ENCODE measurements at regions not wholly inside any gene's neighbourhood (a gene's known extent, or its start where the extent isn't known, plus 50 kb on each side); places are given as distances from the start of the nearest gene placed in this dataset.

DNA sequence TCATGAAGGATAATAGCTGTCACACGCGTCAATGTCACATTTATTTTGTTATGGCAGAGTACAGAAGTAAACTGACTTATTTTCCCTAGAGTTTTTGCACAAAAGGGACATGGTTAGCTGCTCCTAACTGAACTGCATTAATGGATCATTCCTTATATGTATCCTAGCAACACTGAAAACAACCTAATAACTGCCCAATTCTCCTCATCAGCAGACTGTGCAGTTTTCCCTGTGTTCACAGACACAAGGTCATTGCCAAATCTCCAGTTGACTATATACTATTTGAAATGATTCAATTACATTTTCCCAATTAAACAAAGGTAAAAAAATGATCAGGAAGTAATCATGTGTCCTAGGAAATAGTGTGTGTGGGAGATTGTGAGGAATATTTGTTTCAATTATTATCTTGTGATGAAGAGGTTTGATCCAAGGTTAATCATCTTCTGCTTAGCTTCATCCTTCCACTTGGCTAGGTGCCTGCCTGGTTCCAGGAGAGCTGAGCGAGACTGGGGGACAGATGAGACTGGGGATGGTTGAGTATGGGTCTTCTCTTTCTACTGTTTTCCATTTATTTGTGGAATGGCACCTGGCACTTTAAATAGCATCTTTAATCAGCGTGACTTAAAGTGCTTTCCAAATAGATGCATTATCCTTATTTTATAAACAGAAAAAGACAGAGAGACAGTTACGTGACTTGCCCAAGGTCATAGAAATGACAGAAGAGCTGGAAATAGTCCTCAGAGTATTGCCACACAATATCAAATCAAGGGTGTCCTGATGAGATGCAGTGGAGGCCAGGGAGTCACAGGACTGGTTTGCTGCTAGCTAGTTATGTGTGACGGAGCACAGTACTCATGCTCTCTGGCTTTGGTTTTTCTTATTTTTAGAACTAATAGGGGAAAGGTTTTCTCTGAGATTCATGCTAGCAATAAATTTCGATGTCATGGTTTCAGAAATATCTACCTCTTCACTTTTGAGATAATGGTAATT is 335.6 kb downstream of the PIK3C3 start:
- H3K79me1 ChIP-seq (ENCODE audit: low read depth, low read length), result no peaks in the 10 kb centered on the region
- WGBS, 2 donors (ENCODE audit: extremely low coverage in 2 of 2, insufficient read length in 2 of 2, insufficient replicate concordance in 1 of 2), result no CpG with 5 or more reads among the region's 7 CpGs
- H3K18ac ChIP-seq (ENCODE audit: low read length), result no peak overlapping the region
- H4K91ac ChIP-seq (ENCODE audit: low read depth, low read length, poor library complexity), result no peak overlapping the region
- H3K4ac ChIP-seq (ENCODE audit: low read length), result no peak overlapping the region
- no peak overlapping the region for H3K23ac ChIP-seq (ENCODE audit: low read depth, low read length, poor library complexity)
- H2AK5ac ChIP-seq (ENCODE audit: low read depth, low read length), result no peak overlapping the region
- no peak overlapping the region for H2BK5ac ChIP-seq (ENCODE audit: low read length)
- no peak overlapping the region for H2BK12ac ChIP-seq (ENCODE audit: low read length)
- DNase-seq (ENCODE audit: low spot score), result no peak
- no peak overlapping the region for H4K8ac ChIP-seq (ENCODE audit: low read depth, low read length)
- H2BK15ac ChIP-seq (ENCODE audit: low read length), result no peak overlapping the region
- no peak overlapping the region for H2BK120ac ChIP-seq (ENCODE audit: low read depth, low read length)
- H3K27me3 ChIP-seq (ENCODE audit: control insufficient read depth in 3 of 3, insufficient read depth in 3 of 3, low read depth in 1 of 3, low read length in 3 of 3), result no peaks in the 10 kb centered on the region
- no peak overlapping the region for H3K4me2 ChIP-seq (ENCODE audit: insufficient read depth, low read length, poor library complexity, severe bottlenecking)
- H3K27ac ChIP-seq (replicated peaks; ENCODE audit: low read length), result no peak overlapping the region
- no peak overlapping the region for H3K4me3 ChIP-seq (ENCODE audit: low read length in 2 of 2)
- no peaks in the 10 kb centered on the region for H3K36me3 ChIP-seq (replicated peaks in 1 of 2; ENCODE audit: control insufficient read depth in 2 of 2, insufficient read depth in 2 of 2, low read length in 2 of 2)
- H3K9ac ChIP-seq (ENCODE audit: low read depth, low read length, poor library complexity), result no peak overlapping the region
- peaks cover 0 to 4% of the 10 kb centered on the region in 2 donors for H3K4me1 ChIP-seq (ENCODE audit: control insufficient read depth in 2 of 2, insufficient read depth in 1 of 2, low read depth in 1 of 2, low read length in 2 of 2)
- no peak overlapping the region for H2AFZ ChIP-seq (ENCODE audit: low read length)
- H3K9me3 ChIP-seq (replicated peaks in 1 of 2; ENCODE audit: control insufficient read depth in 2 of 2, insufficient read depth in 1 of 2, low read depth in 1 of 2, low read length in 2 of 2), result peaks cover 0 to 3% of the 10 kb centered on the region in 2 donors
- H3K14ac ChIP-seq (ENCODE audit: low read length), result no peak overlapping the region

DNA sequence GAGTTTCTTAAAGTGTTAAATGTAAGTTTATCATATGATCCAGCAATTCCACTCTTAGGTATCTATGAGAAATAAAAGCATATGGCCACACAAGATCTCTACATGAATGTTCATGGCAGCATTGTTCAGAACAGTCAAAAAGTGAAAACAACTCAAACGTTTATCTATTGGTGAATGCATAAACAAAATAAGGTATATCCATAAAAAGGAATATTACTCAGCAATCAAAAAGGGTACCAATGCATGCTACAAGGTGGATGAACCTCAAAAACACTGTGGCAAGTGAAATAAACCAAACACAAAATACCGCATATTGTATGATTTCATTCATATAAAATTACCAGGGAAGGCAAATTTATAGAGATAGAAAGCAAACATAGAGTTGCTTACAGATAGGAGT is 337.6 kb downstream of the PIK3C3 start:
- H2BK12ac ChIP-seq (ENCODE audit: low read length), result no peak overlapping the region
- H3K36me3 ChIP-seq (replicated peaks in 1 of 2; ENCODE audit: control insufficient read depth in 2 of 2, insufficient read depth in 2 of 2, low read length in 2 of 2), result no peaks in the 10 kb centered on the region
- no peak overlapping the region for H2AFZ ChIP-seq (ENCODE audit: low read length)
- no peaks in the 10 kb centered on the region for H3K79me1 ChIP-seq (ENCODE audit: low read depth, low read length)
- H3K14ac ChIP-seq (ENCODE audit: low read length), result no peak overlapping the region
- no peak overlapping the region for H4K8ac ChIP-seq (ENCODE audit: low read depth, low read length)
- H3K4me1 ChIP-seq (ENCODE audit: control insufficient read depth in 2 of 2, insufficient read depth in 1 of 2, low read depth in 1 of 2, low read length in 2 of 2), result peaks cover 0 to 4% of the 10 kb centered on the region in 2 donors
- no peak overlapping the region for H2AK5ac ChIP-seq (ENCODE audit: low read depth, low read length)
- H3K4ac ChIP-seq (ENCODE audit: low read length), result no peak overlapping the region
- H3K4me2 ChIP-seq (ENCODE audit: insufficient read depth, low read length, poor library complexity, severe bottlenecking), result no peak overlapping the region
- H4K91ac ChIP-seq (ENCODE audit: low read depth, low read length, poor library complexity), result no peak overlapping the region
- no peak overlapping the region for H3K18ac ChIP-seq (ENCODE audit: low read length)
- no peak overlapping the region for H2BK120ac ChIP-seq (ENCODE audit: low read depth, low read length)
- no peaks in the 10 kb centered on the region for H3K27me3 ChIP-seq (ENCODE audit: control insufficient read depth in 3 of 3, insufficient read depth in 3 of 3, low read depth in 1 of 3, low read length in 3 of 3)
- no peak overlapping the region for H3K27ac ChIP-seq (replicated peaks; ENCODE audit: low read length)
- no CpG with 5 or more reads among the region's 2 CpGs for WGBS, 2 donors (ENCODE audit: extremely low coverage in 2 of 2, insufficient read length in 2 of 2, insufficient replicate concordance in 1 of 2)
- no peak overlapping the region for H3K4me3 ChIP-seq (ENCODE audit: low read length in 2 of 2)
- peaks cover 0 to 3% of the 10 kb centered on the region in 2 donors for H3K9me3 ChIP-seq (replicated peaks in 1 of 2; ENCODE audit: control insufficient read depth in 2 of 2, insufficient read depth in 1 of 2, low read depth in 1 of 2, low read length in 2 of 2)
- no peak overlapping the region for H2BK5ac ChIP-seq (ENCODE audit: low read length)
- DNase-seq (ENCODE audit: low spot score), result no peak
- H3K23ac ChIP-seq (ENCODE audit: low read depth, low read length, poor library complexity), result no peak overlapping the region
- H2BK15ac ChIP-seq (ENCODE audit: low read length), result no peak overlapping the region
- H3K9ac ChIP-seq (ENCODE audit: low read depth, low read length, poor library complexity), result no peak overlapping the region

DNA sequence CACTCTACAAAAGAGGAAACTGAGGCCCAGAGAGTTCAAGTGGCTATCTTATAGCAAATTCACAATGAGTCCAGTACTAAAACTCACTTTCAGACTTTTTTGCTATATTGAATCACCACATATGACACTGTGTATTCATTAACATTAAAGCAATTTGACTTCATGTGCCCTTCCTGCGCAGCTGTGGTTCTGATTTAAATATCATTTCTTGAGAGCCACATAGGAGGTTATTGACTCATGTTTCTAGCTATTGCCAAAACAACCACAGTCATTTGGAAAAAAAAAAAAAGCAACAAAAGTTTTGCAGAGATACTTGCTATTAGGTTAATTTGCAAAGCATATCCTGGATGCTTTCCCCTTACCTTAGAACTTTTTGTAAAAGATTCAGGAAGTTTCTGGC is 341.2 kb downstream of the PIK3C3 start:
- Histone ChIP-seq H3K4me3 (ENCODE audit: low read length in 2 of 2) (no peak overlapping the region), H3K27me3 (ENCODE audit: control insufficient read depth in 3 of 3, insufficient read depth in 3 of 3, low read depth in 1 of 3, low read length in 3 of 3) (no peaks in the 10 kb centered on the region), H3K79me1 (ENCODE audit: low read depth, low read length) (no peaks in the 10 kb centered on the region), H3K36me3 (replicated peaks in 1 of 2; ENCODE audit: control insufficient read depth in 2 of 2, insufficient read depth in 2 of 2, low read length in 2 of 2) (no peaks in the 10 kb centered on the region), H4K91ac (ENCODE audit: low read depth, low read length, poor library complexity) (no peak overlapping the region), H2AK5ac (ENCODE audit: low read depth, low read length) (no peak overlapping the region), H3K4me1 (ENCODE audit: control insufficient read depth in 2 of 2, insufficient read depth in 1 of 2, low read depth in 1 of 2, low read length in 2 of 2) (no peaks in the 10 kb centered on the region), H3K4me2 (ENCODE audit: insufficient read depth, low read length, poor library complexity, severe bottlenecking) (no peak overlapping the region), H3K14ac (ENCODE audit: low read length) (no peak overlapping the region), H3K18ac (ENCODE audit: low read length) (no peak overlapping the region), H2AFZ (ENCODE audit: low read length) (no peak overlapping the region), H2BK5ac (ENCODE audit: low read length) (no peak overlapping the region), H2BK12ac (ENCODE audit: low read length) (no peak overlapping the region), H3K9me3 (replicated peaks in 1 of 2; ENCODE audit: control insufficient read depth in 2 of 2, insufficient read depth in 1 of 2, low read depth in 1 of 2, low read length in 2 of 2) (peaks cover 0 to 3% of the 10 kb centered on the region in 2 donors), H2BK15ac (ENCODE audit: low read length) (no peak overlapping the region), H3K4ac (ENCODE audit: low read length) (no peak overlapping the region), H3K9ac (ENCODE audit: low read depth, low read length, poor library complexity) (no peak overlapping the region), H3K23ac (ENCODE audit: low read depth, low read length, poor library complexity) (no peak overlapping the region), H2BK120ac (ENCODE audit: low read depth, low read length) (no peak overlapping the region), H4K8ac (ENCODE audit: low read depth, low read length) (no peak overlapping the region), H3K27ac (replicated peaks; ENCODE audit: low read length) (no peak overlapping the region)
- no peak for DNase-seq (ENCODE audit: low spot score)
- no CpG with 5 or more reads among the region's 1 CpG for WGBS, 2 donors (ENCODE audit: extremely low coverage in 2 of 2, insufficient read length in 2 of 2, insufficient replicate concordance in 1 of 2)

DNA sequence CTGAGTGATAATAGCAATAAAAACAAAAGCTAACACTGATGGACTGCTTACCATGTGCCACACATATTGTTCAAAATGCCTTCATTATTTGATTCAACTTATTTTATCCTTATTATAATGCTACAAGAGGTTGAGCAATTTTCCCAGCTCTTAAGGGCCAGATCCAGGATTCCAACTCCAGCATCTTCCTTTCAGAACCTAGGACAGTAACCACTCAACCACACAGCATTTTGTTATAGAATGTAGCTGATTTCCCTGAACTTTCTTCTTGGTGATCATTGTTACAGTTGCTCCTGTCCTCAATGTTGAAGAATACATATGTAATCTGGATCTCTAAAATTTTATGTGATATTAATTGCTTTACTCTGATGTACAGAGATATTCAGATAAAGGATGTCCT is 341.7 kb downstream of the PIK3C3 start:
- Histone ChIP-seq H3K9me3 (replicated peaks in 1 of 2; ENCODE audit: control insufficient read depth in 2 of 2, insufficient read depth in 1 of 2, low read depth in 1 of 2, low read length in 2 of 2) (peaks cover 0 to 3% of the 10 kb centered on the region in 2 donors), H3K79me1 (ENCODE audit: low read depth, low read length) (no peaks in the 10 kb centered on the region), H2AFZ (ENCODE audit: low read length) (no peak overlapping the region), H2BK120ac (ENCODE audit: low read depth, low read length) (no peak overlapping the region), H3K23ac (ENCODE audit: low read depth, low read length, poor library complexity) (no peak overlapping the region), H3K9ac (ENCODE audit: low read depth, low read length, poor library complexity) (no peak overlapping the region), H3K27ac (replicated peaks; ENCODE audit: low read length) (no peak overlapping the region), H4K91ac (ENCODE audit: low read depth, low read length, poor library complexity) (no peak overlapping the region), H2BK15ac (ENCODE audit: low read length) (no peak overlapping the region), H2AK5ac (ENCODE audit: low read depth, low read length) (no peak overlapping the region), H2BK5ac (ENCODE audit: low read length) (no peak overlapping the region), H3K27me3 (ENCODE audit: control insufficient read depth in 3 of 3, insufficient read depth in 3 of 3, low read depth in 1 of 3, low read length in 3 of 3) (no peaks in the 10 kb centered on the region), H4K8ac (ENCODE audit: low read depth, low read length) (no peak overlapping the region), H3K4me3 (ENCODE audit: low read length in 2 of 2) (no peak overlapping the region), H3K14ac (ENCODE audit: low read length) (no peak overlapping the region), H2BK12ac (ENCODE audit: low read length) (no peak overlapping the region), H3K18ac (ENCODE audit: low read length) (no peak overlapping the region), H3K4me1 (ENCODE audit: control insufficient read depth in 2 of 2, insufficient read depth in 1 of 2, low read depth in 1 of 2, low read length in 2 of 2) (no peaks in the 10 kb centered on the region), H3K4ac (ENCODE audit: low read length) (no peak overlapping the region), H3K4me2 (ENCODE audit: insufficient read depth, low read length, poor library complexity, severe bottlenecking) (no peak overlapping the region), H3K36me3 (replicated peaks in 1 of 2; ENCODE audit: control insufficient read depth in 2 of 2, insufficient read depth in 2 of 2, low read length in 2 of 2) (no peaks in the 10 kb centered on the region)
- DNase-seq (ENCODE audit: low spot score), result no peak

All from neuronal stem cell (in vitro differentiated cells).